NT2/D1 (cell line): ENCODE measurements at regions not wholly inside any gene's neighbourhood (a gene's known extent, or its start where the extent isn't known, plus 50 kb on each side); places are given as distances from the start of the nearest gene placed in this dataset.
"Not testable (repeated sequence)": the region's sequence is repeated elsewhere in the genome, so short reads cannot be mapped to it uniquely, and the experiment has no call there.

Source experiments
- DNase-seq: peaks from one replicate; pipeline ENCODE4 v3.0.0-alpha.2; 2011; ENCODE audit warnings: low read depth, low spot score
- H3K27me3 ChIP-seq: 2 replicates; pipeline ENCODE4 v1.6.0; 2011; ENCODE audit warnings: mild to moderate bottlenecking; ENCODE audit not compliant: insufficient read length, insufficient read depth
- H3K36me3 ChIP-seq: 2 replicates; pipeline ENCODE4 v1.6.1; 2011; ENCODE audit warnings: mild to moderate bottlenecking, low read length, mixed read lengths; ENCODE audit not compliant: insufficient read depth, insufficient read length
- H3K4me1 ChIP-seq: 2 replicates; pipeline ENCODE4 v1.5.1; 2011; ENCODE audit not compliant: insufficient read depth, insufficient read length
- H3K4me3 ChIP-seq: 2 replicates; pipeline ENCODE4 v1.5.1; 2011; ENCODE audit warnings: low read depth; ENCODE audit not compliant: insufficient read length
- H3K9ac ChIP-seq: 2 replicates; pipeline ENCODE4 v1.6.0; 2011; ENCODE audit warnings: low read depth; ENCODE audit not compliant: insufficient read length
- H3K9me3 ChIP-seq: 2 replicates; pipeline ENCODE4 v1.5.1; 2011; ENCODE audit warnings: mild to moderate bottlenecking, low read length; ENCODE audit not compliant: insufficient read depth
- SUZ12 ChIP-seq: IDR thresholded peaks from 2 replicates; pipeline ENCODE4 v1.6.1; 2011; ENCODE audit not compliant: insufficient read length, insufficient read depth; ENCODE audit errors: extremely low read depth
- YY1 ChIP-seq: IDR thresholded peaks from 2 replicates; pipeline ENCODE4 v1.6.1; 2011; ENCODE audit not compliant: insufficient read length, insufficient read depth
- ZNF274 ChIP-seq: IDR thresholded peaks from 2 replicates; pipeline ENCODE4 v1.6.1; 2011; ENCODE audit warnings: mild to moderate bottlenecking, low read depth, low read length

- no peaks in the 10 kb centered on the region for H3K27me3 ChIP-seq
Measured at GRCh38 chr1:104019675-104020049, 270.0 kb downstream of the AMY1C start.

DNA sequence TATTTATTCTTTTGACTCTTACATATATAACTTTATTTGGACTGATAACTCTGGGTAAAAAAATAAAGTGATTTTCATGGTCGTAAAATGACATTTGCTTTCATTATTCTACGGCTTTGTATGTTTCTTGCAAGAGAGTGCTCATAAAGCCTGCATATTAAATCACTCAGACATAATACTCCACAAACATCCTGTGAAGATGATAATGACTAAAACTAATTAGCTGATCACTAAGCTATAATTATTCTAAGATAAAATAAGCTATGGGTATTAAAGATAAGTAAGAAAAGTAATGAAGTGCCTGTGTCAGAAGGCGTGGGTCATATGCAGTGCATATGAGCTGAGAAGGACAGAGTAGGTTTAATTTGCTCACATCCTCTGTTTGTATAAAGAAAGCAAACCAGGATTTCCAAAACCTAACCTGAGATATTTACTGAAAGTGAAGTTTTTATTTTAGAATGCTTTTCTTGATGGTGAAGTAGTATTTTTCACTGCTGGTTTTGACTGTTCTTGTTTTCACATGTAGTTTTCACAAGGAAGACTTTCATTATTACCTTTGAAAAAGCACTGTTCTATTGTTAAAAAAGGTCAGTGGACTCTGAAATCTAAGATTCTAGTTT lies 278.8 kb downstream of the AMY1C start:
- H3K9ac ChIP-seq, result no peak overlapping the region
- no peaks in the 10 kb centered on the region for H3K27me3 ChIP-seq
- TF ChIP-seq YY1, result no peak
- TF ChIP-seq ZNF274, result no peak
- no peak for TF ChIP-seq SUZ12
- H3K4me3 ChIP-seq, result no peak overlapping the region
- H3K36me3 ChIP-seq, result no peaks in the 10 kb centered on the region
- H3K4me1 ChIP-seq, result no peaks in the 10 kb centered on the region
- no peak for DNase-seq
- no peaks in the 10 kb centered on the region for H3K9me3 ChIP-seq

More at GRCh38 chr1:104019675-104020049, 270.0 kb downstream of the AMY1C start:
- Histone ChIP-seq H3K4me1 (no peaks in the 10 kb centered on the region), H3K9ac (no peak overlapping the region), H3K36me3 (no peaks in the 10 kb centered on the region), H3K4me3 (no peak overlapping the region), H3K9me3 (no peaks in the 10 kb centered on the region)
- TF ChIP-seq ZNF274, result no peak
- DNase-seq, result no peak

- Histone ChIP-seq H3K36me3 (no peaks in the 10 kb centered on the region), H3K9ac (no peak overlapping the region), H3K9me3 (no peaks in the 10 kb centered on the region), H3K4me1 (no peaks in the 10 kb centered on the region), H3K27me3 (no peaks in the 10 kb centered on the region), H3K4me3 (no peak overlapping the region)
- no peak for TF ChIP-seq SUZ12
- no peak for TF ChIP-seq YY1
- no peak for TF ChIP-seq ZNF274
- DNase-seq, result no peak
Measured at GRCh38 chr1:104029456-104029970, 279.8 kb downstream of the AMY1C start.

DNA sequence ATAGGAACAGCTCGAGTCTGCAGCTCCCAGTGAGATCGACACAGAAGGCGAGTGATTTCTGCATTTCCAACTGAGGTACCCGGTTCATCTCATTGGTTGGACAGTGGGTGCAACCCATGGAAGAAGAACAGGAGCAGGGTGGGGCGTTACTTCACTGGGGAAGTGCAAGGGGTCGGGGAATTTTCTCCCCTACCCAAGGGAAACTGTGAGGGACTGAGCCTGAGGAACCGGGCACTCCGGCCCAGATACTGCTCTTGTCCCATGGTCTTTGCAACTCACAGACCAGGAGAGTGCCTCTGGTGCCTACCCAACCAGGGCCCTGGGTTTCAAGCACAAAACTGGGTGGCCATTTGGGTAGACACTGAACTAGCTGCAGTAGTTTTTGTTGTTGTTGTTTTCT lies 307.1 kb downstream of the AMY1C start:
- Histone ChIP-seq H3K4me1 (no peaks in the 10 kb centered on the region), H3K9ac (no peak overlapping the region), H3K4me3 (no peak overlapping the region), H3K9me3 (no peaks in the 10 kb centered on the region), H3K36me3 (no peaks in the 10 kb centered on the region), H3K27me3 (no peaks in the 10 kb centered on the region)
- no peak for DNase-seq
- TF ChIP-seq YY1 (no peak), ZNF274 (no peak), SUZ12 (no peak)

- not testable (repeated sequence) for H3K9me3 ChIP-seq, H3K9ac ChIP-seq, H3K4me3 ChIP-seq, H3K36me3 ChIP-seq, H3K27me3 ChIP-seq, H3K4me1 ChIP-seq
- DNase-seq, result peak; percentile 40
Measured at GRCh38 chr1:104057219-104057898, 307.7 kb downstream of the AMY1C start.

DNA sequence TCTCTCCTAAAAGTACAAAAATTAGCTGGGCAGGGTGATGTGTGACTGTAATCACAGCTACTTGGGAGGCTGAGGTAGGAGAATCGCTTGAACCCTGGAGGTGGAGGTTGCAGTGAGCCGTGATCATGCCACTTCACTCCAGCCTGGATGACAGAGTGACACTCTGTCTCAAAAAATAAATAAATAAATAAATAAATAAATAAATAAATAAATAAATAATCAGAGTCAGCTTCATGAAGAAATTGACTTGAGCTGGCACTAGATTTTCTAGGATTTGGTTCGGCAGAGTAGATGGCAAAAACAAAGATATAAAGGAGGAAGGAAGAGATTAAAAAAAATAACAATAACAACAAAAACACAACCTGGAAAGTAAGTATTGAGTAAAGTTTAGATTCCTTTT lies 311.9 kb downstream of the AMY1C start:
- H3K9ac ChIP-seq, H3K4me3 ChIP-seq, H3K4me1 ChIP-seq, H3K9me3 ChIP-seq, H3K36me3 ChIP-seq, H3K27me3 ChIP-seq, DNase-seq: not testable (repeated sequence)

DNA sequence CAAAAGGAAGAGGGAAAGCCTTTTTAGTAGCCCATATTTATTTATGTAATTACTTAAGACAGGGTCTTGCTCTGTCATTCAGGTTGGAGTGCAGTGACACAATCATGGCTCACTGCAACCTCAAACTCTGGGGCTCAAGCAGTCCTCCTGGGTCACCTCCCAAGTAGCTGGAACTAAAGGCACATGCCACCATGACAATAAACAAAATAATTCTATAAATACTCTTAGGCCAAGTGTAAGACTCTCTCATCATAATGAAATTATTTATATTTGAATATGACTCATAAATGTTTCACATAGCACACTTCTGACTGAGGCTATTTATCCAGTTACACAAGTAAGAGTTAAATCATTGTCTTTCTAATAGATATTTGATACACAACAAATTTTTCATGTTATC lies 314.7 kb downstream of the AMY1C start:
- DNase-seq, result no peak
- H3K9ac ChIP-seq, result no peak overlapping the region
- no peaks in the 10 kb centered on the region for H3K9me3 ChIP-seq
- no peaks in the 10 kb centered on the region for H3K36me3 ChIP-seq
- no peak for TF ChIP-seq YY1
- TF ChIP-seq ZNF274, result no peak
- TF ChIP-seq SUZ12, result no peak
- H3K4me1 ChIP-seq, result no peaks in the 10 kb centered on the region
- no peaks in the 10 kb centered on the region for H3K27me3 ChIP-seq
- no peak overlapping the region for H3K4me3 ChIP-seq

- H3K4me1 ChIP-seq, result no peaks in the 10 kb centered on the region
- TF ChIP-seq ZNF274 (no peak), SUZ12 (no peak), YY1 (no peak)
- no peaks in the 10 kb centered on the region for H3K36me3 ChIP-seq
- H3K27me3 ChIP-seq, result no peaks in the 10 kb centered on the region
- no peak overlapping the region for H3K9ac ChIP-seq
- DNase-seq, result no peak
- H3K9me3 ChIP-seq, result no peaks in the 10 kb centered on the region
- H3K4me3 ChIP-seq, result no peak overlapping the region
Measured at GRCh38 chr1:104072915-104073371, 323.2 kb downstream of the AMY1C start.
